HG02610 (cell line): ENCODE measurements at regions not wholly inside any gene's neighbourhood (a gene's known extent, or its start where the extent isn't known, plus 50 kb on each side); places are given as distances from the start of the nearest gene placed in this dataset.
"Not testable (repeated sequence)": the region's sequence is repeated elsewhere in the genome, so short reads cannot be mapped to it uniquely, and the experiment has no call there.

Experiments
- ATAC-seq: cut with Tn5 transposase; IDR thresholded peaks from one replicate; pipeline ENCODE4 v1.9.1; 2021; ENCODE audit warnings: mild to moderate bottlenecking, moderate library complexity; ENCODE audit not compliant: unreplicated experiment

GRCh38 chr13:88670509-88670908 is 999.3 kb downstream of the SLITRK5 start:
- ATAC-seq: no peak

GRCh38 chr13:88674841-88675240 is 1003.7 kb downstream of the SLITRK5 start:
- no peak for ATAC-seq

GRCh38 chr13:88675347-88675996 is 1004.3 kb downstream of the SLITRK5 start:
- ATAC-seq: no peak

GRCh38 chr13:88676016-88676415 is 1004.8 kb downstream of the SLITRK5 start:
- no peak for ATAC-seq

- ATAC-seq: no peak
Measured at GRCh38 chr13:88685459-88685858, 1014.3 kb downstream of the SLITRK5 start.

- no peak for ATAC-seq
Measured at GRCh38 chr13:88701551-88701950, 1030.4 kb downstream of the SLITRK5 start.

- ATAC-seq: no peak
Measured at GRCh38 chr13:88704600-88705275, 1033.6 kb downstream of the SLITRK5 start.

GRCh38 chr13:88707646-88708045 is 1036.5 kb downstream of the SLITRK5 start:
- ATAC-seq: no peak

- no peak for ATAC-seq
Measured at GRCh38 chr13:88717946-88718345, 1046.8 kb downstream of the SLITRK5 start.

- ATAC-seq: no peak
Measured at GRCh38 chr13:88718781-88719180, 1047.6 kb downstream of the SLITRK5 start.

GRCh38 chr13:88726075-88726474 is 1054.9 kb downstream of the SLITRK5 start:
- no peak for ATAC-seq

GRCh38 chr13:88727236-88727635 is 1056.1 kb downstream of the SLITRK5 start:
- not testable (repeated sequence) for ATAC-seq

GRCh38 chr13:88729605-88730004 is 1058.4 kb downstream of the SLITRK5 start:
- ATAC-seq: no peak

GRCh38 chr13:88736026-88736425 is 1064.9 kb downstream of the SLITRK5 start:
- ATAC-seq: no peak

- no peak for ATAC-seq
Measured at GRCh38 chr13:88739195-88739594, 1068.0 kb downstream of the SLITRK5 start.

GRCh38 chr13:88744289-88744688 is 1073.1 kb downstream of the SLITRK5 start:
- no peak for ATAC-seq

GRCh38 chr13:88745011-88745410 is 1073.8 kb downstream of the SLITRK5 start:
- ATAC-seq: no peak

GRCh38 chr13:88752041-88752440 is 1080.9 kb downstream of the SLITRK5 start:
- ATAC-seq: no peak

- ATAC-seq: no peak
Measured at GRCh38 chr13:88754141-88754540, 1083.0 kb downstream of the SLITRK5 start.

- no peak for ATAC-seq
Measured at GRCh38 chr13:88761145-88761544, 1090.0 kb downstream of the SLITRK5 start.

- ATAC-seq: no peak
Measured at GRCh38 chr13:88764103-88764502, 1092.9 kb downstream of the SLITRK5 start.

- ATAC-seq: no peak
Measured at GRCh38 chr13:88800505-88800904, 1129.3 kb downstream of the SLITRK5 start.

- no peak for ATAC-seq
Measured at GRCh38 chr13:88801361-88801760, 1130.2 kb downstream of the SLITRK5 start.
